HCT116 (cell line): ENCODE measurements at regions not wholly inside any gene's neighbourhood (a gene's known extent, or its start where the extent isn't known, plus 50 kb on each side); places are given as distances from the start of the nearest gene placed in this dataset.

Source experiments
- CEBPB ChIP-seq: IDR thresholded peaks from 2 replicates; pipeline ENCODE4 v1.6.1; 2012; ENCODE audit warnings: low read depth
- CTCF ChIP-seq, 3 experiments: fragments of 200-600 bp in 1 of 3; sonication (generic) in 1 of 3; IDR thresholded peaks in 2 of 3; conservative IDR thresholded peaks in 1 of 3; 2 replicates each; pipeline ENCODE4 v1.5.1; 2012 to 2017; ENCODE audit warnings: low read depth in 2 of 3, low read length in 2 of 3, antibody characterized with exemption in 1 of 3, borderline replicate concordance in 1 of 3, control low read depth in 1 of 3, mild to moderate bottlenecking in 1 of 3, mixed read lengths in 1 of 3, mixed run types in 1 of 3, moderate library complexity in 1 of 3; ENCODE audit not compliant: insufficient read depth in 1 of 3
- EZH2 ChIP-seq: fragments of 200-600 bp; sonication (generic); IDR thresholded peaks from 2 replicates; pipeline ENCODE4 v1.6.1; 2017; ENCODE audit warnings: antibody characterized with exemption, mixed run types
- JUND ChIP-seq: IDR thresholded peaks from 2 replicates; pipeline ENCODE4 v1.6.1; 2012
- MAX ChIP-seq: IDR thresholded peaks from 2 replicates; pipeline ENCODE4 v1.6.1; 2012
- POLR2A ChIP-seq: IDR thresholded peaks from 2 replicates; pipeline ENCODE4 v1.7.0; 2011; ENCODE audit warnings: borderline replicate concordance; ENCODE audit not compliant: insufficient read depth, insufficient read length; ENCODE audit errors: extremely low read depth
- POLR2AphosphoS5 ChIP-seq: IDR thresholded peaks from 2 replicates; pipeline ENCODE4 v1.6.1; 2011; ENCODE audit warnings: mild to moderate bottlenecking, low read depth, low read length, moderate library complexity
- REST ChIP-seq: IDR thresholded peaks from 2 replicates; pipeline ENCODE4 v1.6.1; 2012; ENCODE audit warnings: low read depth
- SIN3A ChIP-seq: IDR thresholded peaks from 2 replicates; pipeline ENCODE4 v1.6.1; 2012; ENCODE audit warnings: low read depth
- SP1 ChIP-seq: IDR thresholded peaks from 2 replicates; pipeline ENCODE4 v1.6.1; 2012; ENCODE audit warnings: low read depth
- ZFX ChIP-seq: fragments of 450-650 bp; IDR thresholded peaks from 2 replicates; pipeline ENCODE4 v1.6.1; 2017

- TF ChIP-seq CTCF (IDR thresholded peaks at IDR 0.05 in 2 of 3, conservative IDR thresholded peaks at IDR 0.05 in 1 of 3; ENCODE audit: borderline replicate concordance in 1 of 3, insufficient read depth in 1 of 3, low read depth in 2 of 3, low read length in 2 of 3) (no peak), CEBPB (no peak), ZFX (no peak), POLR2A (no peak), EZH2 (no peak), POLR2AphosphoS5 (no peak), SP1 (no peak), MAX (no peak), JUND (no peak), SIN3A (no peak), REST (no peak)
These were observed 275.2 kb downstream of the CDH9 start for GRCh38 chr5:26763215-26763614.
